ENCODE measurements at regions not wholly inside any gene's neighbourhood (a gene's known extent, or its start where the extent isn't known, plus 50 kb on each side); places are given as distances from the start of the nearest gene placed in this dataset.

DNA sequence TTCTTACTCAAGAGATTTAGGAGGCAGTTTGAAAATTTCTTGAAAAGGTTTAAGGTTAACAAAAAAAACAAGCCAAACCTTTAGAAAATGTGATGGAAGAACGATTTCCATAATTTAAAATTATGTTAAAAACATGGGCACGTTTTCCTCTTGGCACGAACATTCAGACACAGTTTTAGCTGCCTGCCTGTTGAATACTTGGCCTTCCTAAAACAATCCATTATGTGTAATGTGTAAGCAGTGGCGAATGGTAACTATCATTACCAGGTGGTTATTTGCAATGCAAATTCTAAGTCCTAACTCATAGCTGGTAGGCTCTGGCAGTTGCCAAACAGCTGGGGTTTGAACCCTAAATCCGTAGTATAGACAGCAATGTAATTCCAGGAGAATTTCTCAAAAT is 1425.7 kb upstream of the SLC10A2 start:
- Histone ChIP-seq H3K27ac (replicated peaks) (no peak overlapping the region), H3K36me3 (no peaks in the 10 kb centered on the region), H3K4me3 (no peak overlapping the region), H3K9me3 (replicated peaks) (peaks cover 19% of the 10 kb centered on the region), H3K4me1 (no peaks in the 10 kb centered on the region), H3K27me3 (ENCODE audit: low read depth) (no peaks in the 10 kb centered on the region)
- TF ChIP-seq, protein P1, sequence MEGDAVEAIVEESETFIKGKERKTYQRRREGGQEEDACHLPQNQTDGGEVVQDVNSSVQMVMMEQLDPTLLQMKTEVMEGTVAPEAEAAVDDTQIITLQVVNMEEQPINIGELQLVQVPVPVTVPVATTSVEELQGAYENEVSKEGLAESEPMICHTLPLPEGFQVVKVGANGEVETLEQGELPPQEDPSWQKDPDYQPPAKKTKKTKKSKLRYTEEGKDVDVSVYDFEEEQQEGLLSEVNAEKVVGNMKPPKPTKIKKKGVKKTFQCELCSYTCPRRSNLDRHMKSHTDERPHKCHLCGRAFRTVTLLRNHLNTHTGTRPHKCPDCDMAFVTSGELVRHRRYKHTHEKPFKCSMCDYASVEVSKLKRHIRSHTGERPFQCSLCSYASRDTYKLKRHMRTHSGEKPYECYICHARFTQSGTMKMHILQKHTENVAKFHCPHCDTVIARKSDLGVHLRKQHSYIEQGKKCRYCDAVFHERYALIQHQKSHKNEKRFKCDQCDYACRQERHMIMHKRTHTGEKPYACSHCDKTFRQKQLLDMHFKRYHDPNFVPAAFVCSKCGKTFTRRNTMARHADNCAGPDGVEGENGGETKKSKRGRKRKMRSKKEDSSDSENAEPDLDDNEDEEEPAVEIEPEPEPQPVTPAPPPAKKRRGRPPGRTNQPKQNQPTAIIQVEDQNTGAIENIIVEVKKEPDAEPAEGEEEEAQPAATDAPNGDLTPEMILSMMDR (IDR thresholded peaks at IDR 0.05; ENCODE audit: borderline replicate concordance), result no peak
- intact Hi-C loops (cut with micrococcal nuclease), result no loop called here
- no peak for DNase-seq

DNA sequence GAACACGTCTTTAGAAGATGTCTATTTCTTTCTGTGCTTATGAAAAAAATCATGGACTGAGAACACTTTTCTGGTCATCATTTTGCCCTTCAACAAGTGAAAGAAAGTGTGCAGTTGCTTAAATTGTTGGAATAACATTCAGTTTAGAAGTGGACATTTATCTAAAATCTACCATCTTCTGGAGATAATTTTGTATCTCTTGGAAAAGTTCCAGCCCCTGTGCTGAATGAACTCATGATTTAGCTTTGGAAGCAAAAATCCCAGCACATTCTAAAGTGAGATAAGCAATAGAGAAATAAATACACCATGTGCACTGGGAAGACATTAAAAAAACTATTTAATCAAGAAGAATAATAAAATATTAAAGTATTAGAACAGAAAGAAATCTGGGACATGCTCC is 1420.8 kb upstream of the SLC10A2 start:
- H3K27ac ChIP-seq (replicated peaks), result no peak overlapping the region
- TF ChIP-seq, protein P1 (IDR thresholded peaks at IDR 0.05; ENCODE audit: borderline replicate concordance), result no peak
- intact Hi-C loops (cut with micrococcal nuclease), result no loop called here

DNA sequence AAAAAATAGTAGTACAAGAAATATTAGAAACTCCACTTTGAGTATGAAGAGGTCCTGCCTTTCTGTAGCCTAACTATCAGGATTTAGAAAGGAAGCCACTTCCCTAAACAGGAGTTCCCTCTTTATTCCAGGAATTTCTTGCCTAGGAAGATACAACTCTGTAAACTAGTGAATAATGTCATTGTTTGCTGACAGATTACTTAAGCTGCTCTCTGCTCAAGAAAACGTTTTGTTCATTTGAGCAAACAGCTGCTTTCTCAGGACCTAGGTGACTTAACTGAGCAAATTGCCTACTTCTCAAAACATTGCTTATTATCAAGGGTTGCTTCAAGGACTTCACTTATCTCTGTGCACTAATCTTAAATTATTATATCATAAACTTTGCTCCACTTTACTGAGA is 1419.4 kb upstream of the SLC10A2 start:
- Histone ChIP-seq H3K36me3 (no peaks in the 10 kb centered on the region), H3K27me3 (ENCODE audit: low read depth) (peaks cover 5% of the 10 kb centered on the region), H3K4me1 (no peaks in the 10 kb centered on the region), H3K27ac (replicated peaks) (no peak overlapping the region), H3K9me3 (replicated peaks) (no peaks in the 10 kb centered on the region), H3K4me3 (no peak overlapping the region)
- DNase-seq, result no peak
- intact Hi-C loops (cut with micrococcal nuclease), result no loop called here
- TF ChIP-seq, protein P1 (IDR thresholded peaks at IDR 0.05; ENCODE audit: borderline replicate concordance), result no peak

More for the DNA sequence above, 1420.8 kb upstream of the SLC10A2 start:
- Histone ChIP-seq H3K4me3 (no peak overlapping the region), H3K4me1 (no peaks in the 10 kb centered on the region), H3K9me3 (replicated peaks) (no peaks in the 10 kb centered on the region), H3K27me3 (ENCODE audit: low read depth) (peaks cover 5% of the 10 kb centered on the region), H3K36me3 (no peaks in the 10 kb centered on the region)
- DNase-seq, result no peak

DNA sequence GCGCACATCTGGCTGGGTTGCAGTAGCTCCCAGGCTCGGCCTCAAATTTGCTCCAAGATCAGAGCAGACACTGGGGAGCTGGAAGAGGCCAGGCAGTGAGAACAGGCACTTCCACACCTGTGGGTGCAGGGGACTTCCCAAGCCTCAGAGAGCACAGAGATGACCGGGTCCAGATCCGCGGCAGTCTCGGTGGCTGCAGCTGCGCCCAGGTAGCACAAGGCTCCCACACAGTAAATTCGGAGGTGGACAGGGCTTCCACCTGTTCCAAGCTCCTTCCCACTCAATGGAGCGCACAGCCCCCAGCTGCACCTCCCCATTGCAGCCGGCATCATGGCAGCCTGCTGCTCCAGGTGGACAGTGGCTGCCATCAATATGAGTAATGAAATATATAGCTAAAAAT is 1417.4 kb upstream of the SLC10A2 start:
- Histone ChIP-seq H3K36me3 (no peaks in the 10 kb centered on the region), H3K4me1 (no peaks in the 10 kb centered on the region), H3K9me3 (replicated peaks) (peaks cover 15% of the 10 kb centered on the region), H3K27me3 (ENCODE audit: low read depth) (peaks cover 5% of the 10 kb centered on the region), H3K4me3 (no peak overlapping the region), H3K27ac (replicated peaks) (no peak overlapping the region)
- no peak for DNase-seq
- intact Hi-C loops (cut with micrococcal nuclease), result no loop called here
- TF ChIP-seq, protein P1 (IDR thresholded peaks at IDR 0.05; ENCODE audit: borderline replicate concordance), result no peak

DNA sequence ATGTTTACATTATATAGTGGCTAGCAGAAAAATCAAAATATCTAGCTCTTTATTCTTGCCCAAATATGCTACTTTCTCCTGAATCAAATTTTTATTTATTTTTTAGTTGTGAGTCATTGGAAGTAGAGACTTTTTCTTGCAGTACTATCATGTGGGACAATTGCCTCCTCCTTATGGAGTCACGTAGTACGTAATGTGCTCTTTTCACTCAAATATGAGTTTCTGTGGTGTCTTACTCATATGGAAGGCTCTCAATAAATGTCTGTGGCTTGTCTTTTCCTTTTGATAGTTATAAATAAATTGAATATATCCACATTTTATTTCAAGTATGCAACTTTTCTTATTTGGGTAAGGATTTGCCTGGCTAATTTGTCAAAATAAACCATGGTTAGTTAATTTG is 1411.0 kb upstream of the SLC10A2 start:
- Histone ChIP-seq H3K36me3 (no peaks in the 10 kb centered on the region), H3K4me1 (no peaks in the 10 kb centered on the region), H3K4me3 (no peak overlapping the region), H3K9me3 (replicated peaks) (peaks cover 24% of the 10 kb centered on the region), H3K27ac (replicated peaks) (no peak overlapping the region), H3K27me3 (ENCODE audit: low read depth) (no peaks in the 10 kb centered on the region)
- intact Hi-C loops (cut with micrococcal nuclease), result no loop called here
- TF ChIP-seq, protein P1 (IDR thresholded peaks at IDR 0.05; ENCODE audit: borderline replicate concordance), result no peak
- no peak for DNase-seq

DNA sequence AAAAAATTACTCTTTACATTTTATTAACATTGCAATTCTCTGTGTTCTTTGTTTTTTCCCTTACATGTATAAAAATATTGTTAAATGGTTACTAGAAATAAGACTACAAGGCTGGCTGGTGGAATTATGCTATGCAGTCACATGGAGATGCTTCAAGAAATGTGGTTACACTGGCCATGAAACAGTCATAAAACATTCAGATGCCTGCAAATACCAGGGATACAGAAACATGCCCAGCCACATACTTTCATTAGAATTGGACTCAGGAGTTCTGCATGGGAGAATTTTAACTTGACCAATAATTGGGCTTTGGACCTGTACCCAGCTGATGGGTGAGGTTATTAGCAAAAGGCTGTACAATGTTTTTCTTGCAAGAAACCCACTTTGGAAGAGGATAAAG is 1407.7 kb upstream of the SLC10A2 start:
- Histone ChIP-seq H3K36me3 (no peaks in the 10 kb centered on the region), H3K27me3 (ENCODE audit: low read depth) (no peaks in the 10 kb centered on the region), H3K4me3 (no peak overlapping the region), H3K4me1 (no peaks in the 10 kb centered on the region), H3K9me3 (replicated peaks) (peaks cover 12% of the 10 kb centered on the region), H3K27ac (replicated peaks) (no peak overlapping the region)
- intact Hi-C loops (cut with micrococcal nuclease), result no loop called here
- no peak for DNase-seq
- TF ChIP-seq, protein P1 (IDR thresholded peaks at IDR 0.05; ENCODE audit: borderline replicate concordance), result no peak
